NCI-H2107 treated with DMSO at 0.1 percent for 48 hours (cell line): ENCODE measurements at regions not wholly inside any gene's neighbourhood (a gene's known extent, or its start where the extent isn't known, plus 50 kb on each side); places are given as distances from the start of the nearest gene placed in this dataset.
"Not testable (repeated sequence)": the region's sequence is repeated elsewhere in the genome, so short reads cannot be mapped to it uniquely, and the experiment has no call there.

Experiments used
- DNase-seq: peaks from one replicate; lab custom pipeline; 2025; ENCODE audit not compliant: unreplicated experiment; lab: John Stamatoyannopoulos, UW

- DNase-seq = no peak
These were observed 280.8 kb downstream of the SOX4 start for GRCh38 chr6:21874372-21874771.

- not testable (repeated sequence) for DNase-seq
These were observed 283.5 kb downstream of the SOX4 start for GRCh38 chr6:21877037-21877436.

- not testable (repeated sequence) for DNase-seq
These were observed 286.7 kb downstream of the SOX4 start for GRCh38 chr6:21880249-21880648.

GRCh38 chr6:21881969-21882465 is 288.5 kb downstream of the SOX4 start:
- no peak for DNase-seq

GRCh38 chr6:21883595-21884328 is 290.2 kb downstream of the SOX4 start:
- DNase-seq = no peak

- no peak for DNase-seq
These were observed 291.6 kb downstream of the SOX4 start for GRCh38 chr6:21885111-21885510.

GRCh38 chr6:21885532-21886114 is 292.1 kb downstream of the SOX4 start:
- DNase-seq = no peak

- no peak for DNase-seq
These were observed 293.1 kb downstream of the SOX4 start for GRCh38 chr6:21886542-21887151.

- DNase-seq = no peak
These were observed 294.0 kb downstream of the SOX4 start for GRCh38 chr6:21887231-21888185.

- no peak for DNase-seq
These were observed 297.5 kb downstream of the SOX4 start for GRCh38 chr6:21891080-21891479.

GRCh38 chr6:21893793-21894192 is 300.2 kb downstream of the SOX4 start:
- DNase-seq = no peak

GRCh38 chr6:21895555-21895954 is 302.0 kb downstream of the SOX4 start:
- no peak for DNase-seq

GRCh38 chr6:21898107-21898796 is 304.7 kb downstream of the SOX4 start:
- no peak for DNase-seq

- no peak for DNase-seq
These were observed 306.2 kb downstream of the SOX4 start for GRCh38 chr6:21899708-21900107.

GRCh38 chr6:21900730-21901129 is 307.2 kb downstream of the SOX4 start:
- DNase-seq = no peak

- no peak for DNase-seq
These were observed 309.1 kb downstream of the SOX4 start for GRCh38 chr6:21902628-21903169.

- DNase-seq = no peak
These were observed 312.0 kb downstream of the SOX4 start for GRCh38 chr6:21905531-21905930.

GRCh38 chr6:21906826-21907225 is 313.3 kb downstream of the SOX4 start:
- no peak for DNase-seq

GRCh38 chr6:21907291-21907690 is 313.7 kb downstream of the SOX4 start:
- DNase-seq = no peak

GRCh38 chr6:21908161-21908848 is 314.8 kb downstream of the SOX4 start:
- DNase-seq = no peak
